GM20000 (cell line): ENCODE measurements at regions not wholly inside any gene's neighbourhood (a gene's known extent, or its start where the extent isn't known, plus 50 kb on each side); places are given as distances from the start of the nearest gene placed in this dataset.

Experiments
- DNase-seq: peaks from one replicate; pipeline ENCODE4 v3.0.0; 2012; ENCODE audit warnings: low spot score
- TF ChIP-seq, protein P1 (sequence below): IDR thresholded peaks from 2 replicates; pipeline ENCODE4 v1.5.1; 2012; ENCODE audit warnings: mild to moderate bottlenecking, control low read depth; ENCODE audit errors: extremely low read depth, missing control alignments

DNA sequence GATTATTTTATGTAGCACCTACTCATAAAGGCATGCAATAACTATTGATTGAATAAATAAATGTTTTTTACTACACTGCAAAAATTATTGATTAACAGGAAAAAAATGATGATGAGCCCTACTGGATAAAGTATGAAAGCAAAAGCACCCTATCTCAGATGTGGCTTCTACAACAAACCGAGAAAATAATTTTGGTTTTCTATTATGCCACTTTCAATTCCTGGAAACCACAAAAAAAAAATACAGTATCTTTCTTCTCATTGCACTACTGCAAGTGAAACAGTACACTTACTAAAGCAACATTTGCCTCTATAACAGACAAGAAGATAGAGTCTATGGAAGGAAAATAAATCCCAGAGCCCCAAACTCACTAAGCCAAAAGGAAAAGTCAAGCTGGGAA is 1882.4 kb downstream of the NCAM2 start:
- DNase-seq: no peak
- TF ChIP-seq, protein P1, sequence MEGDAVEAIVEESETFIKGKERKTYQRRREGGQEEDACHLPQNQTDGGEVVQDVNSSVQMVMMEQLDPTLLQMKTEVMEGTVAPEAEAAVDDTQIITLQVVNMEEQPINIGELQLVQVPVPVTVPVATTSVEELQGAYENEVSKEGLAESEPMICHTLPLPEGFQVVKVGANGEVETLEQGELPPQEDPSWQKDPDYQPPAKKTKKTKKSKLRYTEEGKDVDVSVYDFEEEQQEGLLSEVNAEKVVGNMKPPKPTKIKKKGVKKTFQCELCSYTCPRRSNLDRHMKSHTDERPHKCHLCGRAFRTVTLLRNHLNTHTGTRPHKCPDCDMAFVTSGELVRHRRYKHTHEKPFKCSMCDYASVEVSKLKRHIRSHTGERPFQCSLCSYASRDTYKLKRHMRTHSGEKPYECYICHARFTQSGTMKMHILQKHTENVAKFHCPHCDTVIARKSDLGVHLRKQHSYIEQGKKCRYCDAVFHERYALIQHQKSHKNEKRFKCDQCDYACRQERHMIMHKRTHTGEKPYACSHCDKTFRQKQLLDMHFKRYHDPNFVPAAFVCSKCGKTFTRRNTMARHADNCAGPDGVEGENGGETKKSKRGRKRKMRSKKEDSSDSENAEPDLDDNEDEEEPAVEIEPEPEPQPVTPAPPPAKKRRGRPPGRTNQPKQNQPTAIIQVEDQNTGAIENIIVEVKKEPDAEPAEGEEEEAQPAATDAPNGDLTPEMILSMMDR: no peak

DNA sequence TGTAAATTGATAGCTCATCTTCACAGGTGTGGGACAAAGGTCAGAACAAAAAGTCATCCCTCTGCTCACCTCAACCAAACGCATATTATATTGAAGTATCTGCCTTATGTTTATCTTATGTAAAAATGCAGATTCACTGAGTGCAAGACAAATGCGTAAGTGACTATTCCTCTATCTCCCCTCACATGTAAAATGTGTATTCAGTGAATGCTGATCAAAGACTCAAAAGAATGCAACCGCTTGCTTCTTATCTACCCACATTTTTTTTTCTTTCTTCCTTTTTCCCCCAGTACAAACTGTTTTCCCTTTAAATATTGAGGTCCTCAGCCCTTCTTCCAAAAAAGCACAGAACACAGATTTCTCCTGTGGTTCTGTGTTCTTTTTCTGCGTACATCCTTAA is 1882.9 kb downstream of the NCAM2 start:
- no peak for DNase-seq

DNA sequence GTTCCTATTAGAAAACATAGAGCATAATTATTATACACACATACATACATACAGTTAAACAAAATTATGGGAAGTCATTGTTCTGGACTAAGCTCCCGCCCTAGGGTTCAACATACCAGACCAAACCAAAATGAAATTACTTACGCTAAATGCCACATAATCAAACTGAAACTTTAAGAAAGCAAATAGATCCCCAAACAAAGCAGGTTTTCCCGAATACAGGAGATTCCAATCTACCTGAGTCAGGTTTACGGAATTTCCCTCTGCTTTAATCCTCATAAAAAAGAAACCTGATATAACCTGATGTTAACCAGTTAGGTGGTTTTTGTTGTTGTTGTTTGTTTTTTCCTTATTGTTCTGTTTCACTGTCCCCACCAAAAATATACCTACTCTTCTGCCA is 1886.9 kb downstream of the NCAM2 start:
- TF ChIP-seq, protein P1: no peak
- DNase-seq: no peak

More for the DNA sequence above, 1882.9 kb downstream of the NCAM2 start:
- TF ChIP-seq, protein P1: no peak

DNA sequence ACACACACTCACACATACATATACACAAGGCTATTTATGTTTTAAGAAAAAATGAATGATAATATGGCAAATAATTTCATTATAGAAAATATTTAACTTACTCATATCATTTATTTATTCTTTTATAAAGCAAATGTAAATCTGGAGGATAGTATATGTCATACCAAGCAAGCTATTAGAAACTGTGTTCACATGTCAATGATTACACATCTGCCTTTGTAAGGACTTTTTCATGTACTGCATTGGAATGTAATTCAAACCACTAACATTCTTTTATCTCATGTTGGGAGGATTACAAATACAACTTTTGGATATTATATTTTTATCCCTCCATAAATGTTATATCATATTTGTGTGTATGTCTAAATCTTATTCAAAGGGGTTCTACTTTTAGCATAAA is 1887.4 kb downstream of the NCAM2 start:
- TF ChIP-seq, protein P1: no peak
- no peak for DNase-seq

DNA sequence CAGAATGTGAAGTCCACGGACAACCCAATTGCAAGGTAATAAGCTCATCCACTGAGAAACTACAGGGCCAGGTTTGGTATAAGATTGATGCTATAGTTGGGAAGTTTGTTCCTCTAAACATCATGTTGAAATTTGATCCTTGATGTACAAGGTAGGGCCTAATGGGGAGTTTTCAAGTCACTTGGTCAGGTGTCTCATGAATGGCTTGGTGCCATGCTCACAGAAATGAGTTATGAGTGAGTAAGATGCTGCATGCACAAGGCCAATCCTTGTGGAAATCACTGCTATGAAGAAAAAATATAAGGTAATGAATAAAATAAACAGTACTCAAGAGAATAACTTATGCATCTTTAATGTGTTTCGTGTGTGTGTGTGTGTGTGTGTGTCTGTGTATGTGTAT is 1891.2 kb downstream of the NCAM2 start:
- TF ChIP-seq, protein P1: no peak
- DNase-seq: no peak

DNA sequence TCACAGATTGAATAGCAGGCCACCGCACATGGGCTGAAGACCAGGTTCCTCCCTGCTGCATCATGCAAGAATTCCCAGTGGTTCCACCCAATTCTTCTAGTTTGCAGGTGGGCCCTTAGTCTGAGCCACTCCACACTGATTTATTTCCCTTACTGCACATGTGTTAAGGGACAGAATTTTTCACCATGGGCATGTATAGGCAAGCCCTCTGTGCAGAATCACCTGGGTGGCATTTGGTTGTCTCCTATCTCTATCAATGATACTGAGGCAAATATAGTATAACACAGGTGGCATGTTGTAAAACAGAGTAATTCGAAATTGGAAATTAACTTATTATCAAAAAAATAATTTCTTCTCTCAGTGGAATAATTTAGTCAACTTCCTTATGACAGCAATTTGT is 1892.4 kb downstream of the NCAM2 start:
- TF ChIP-seq, protein P1: no peak

DNA sequence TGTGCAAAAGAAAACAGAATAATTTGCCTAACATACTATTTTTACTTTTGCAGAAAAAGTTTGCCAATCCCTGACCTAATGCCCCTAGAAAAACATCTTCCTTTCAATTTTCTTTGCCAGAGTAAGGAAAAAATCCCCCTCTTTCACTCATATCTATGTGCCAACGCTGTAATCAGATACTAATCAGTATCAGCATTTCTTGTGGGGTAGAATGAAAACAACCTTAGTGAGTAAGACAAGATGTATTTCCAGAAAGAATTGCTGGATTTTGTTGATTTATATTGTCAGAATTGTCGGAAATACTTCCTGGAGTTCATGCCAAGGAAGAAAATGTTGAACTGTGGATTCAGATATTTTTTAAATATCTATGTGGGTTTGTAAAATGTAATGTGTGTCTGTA is 1893.8 kb downstream of the NCAM2 start:
- no peak for DNase-seq
- TF ChIP-seq, protein P1: no peak

More for the DNA sequence above, 1892.4 kb downstream of the NCAM2 start:
- no peak for DNase-seq
